ENCODE measurements at regions not wholly inside any gene's neighbourhood (a gene's known extent, or its start where the extent isn't known, plus 50 kb on each side); places are given as distances from the start of the nearest gene placed in this dataset.

DNA sequence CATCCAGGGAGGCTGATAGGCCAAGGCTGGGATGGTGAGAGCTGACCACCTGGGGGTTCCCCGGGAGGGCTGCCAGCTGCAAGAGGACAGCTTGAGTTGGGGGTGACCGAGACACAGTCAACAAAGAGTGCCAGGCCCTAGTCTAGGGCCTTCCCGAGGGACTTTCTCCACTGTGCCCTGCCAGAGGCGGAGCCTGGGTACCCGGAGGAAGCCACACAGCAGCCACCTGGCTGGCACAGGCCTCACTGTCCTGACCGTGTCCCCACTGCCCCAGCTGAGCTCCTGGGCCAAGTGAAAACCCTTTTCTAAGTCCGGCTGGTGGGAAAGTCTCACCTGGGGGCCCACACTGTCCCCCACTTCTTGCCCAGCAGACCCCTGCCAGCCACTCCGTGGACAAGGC lies 71.9 kb upstream of the GSE1 start:
- H3K4me3 ChIP-seq, result no peak overlapping the region
- no peaks in the 10 kb centered on the region for H3K9me2 ChIP-seq (replicated peaks; ENCODE audit: insufficient read depth)
- H3K27ac ChIP-seq, result no peak overlapping the region
- no peak overlapping the region for H3K4me2 ChIP-seq
- peaks cover 6% of the 10 kb centered on the region for H4K20me1 ChIP-seq (ENCODE audit: insufficient read depth, poor library complexity, severe bottlenecking)
- WGBS (ENCODE audit: low lambda C conversion rate, missing lambda C conversion rate), result 90% methylated on average over 8 of the region's 8 CpGs
- no peaks in the 10 kb centered on the region for H3K27me3 ChIP-seq
- no peak for DNase-seq (ENCODE audit: low spot score)
- TF ChIP-seq, protein P1, sequence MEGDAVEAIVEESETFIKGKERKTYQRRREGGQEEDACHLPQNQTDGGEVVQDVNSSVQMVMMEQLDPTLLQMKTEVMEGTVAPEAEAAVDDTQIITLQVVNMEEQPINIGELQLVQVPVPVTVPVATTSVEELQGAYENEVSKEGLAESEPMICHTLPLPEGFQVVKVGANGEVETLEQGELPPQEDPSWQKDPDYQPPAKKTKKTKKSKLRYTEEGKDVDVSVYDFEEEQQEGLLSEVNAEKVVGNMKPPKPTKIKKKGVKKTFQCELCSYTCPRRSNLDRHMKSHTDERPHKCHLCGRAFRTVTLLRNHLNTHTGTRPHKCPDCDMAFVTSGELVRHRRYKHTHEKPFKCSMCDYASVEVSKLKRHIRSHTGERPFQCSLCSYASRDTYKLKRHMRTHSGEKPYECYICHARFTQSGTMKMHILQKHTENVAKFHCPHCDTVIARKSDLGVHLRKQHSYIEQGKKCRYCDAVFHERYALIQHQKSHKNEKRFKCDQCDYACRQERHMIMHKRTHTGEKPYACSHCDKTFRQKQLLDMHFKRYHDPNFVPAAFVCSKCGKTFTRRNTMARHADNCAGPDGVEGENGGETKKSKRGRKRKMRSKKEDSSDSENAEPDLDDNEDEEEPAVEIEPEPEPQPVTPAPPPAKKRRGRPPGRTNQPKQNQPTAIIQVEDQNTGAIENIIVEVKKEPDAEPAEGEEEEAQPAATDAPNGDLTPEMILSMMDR (IDR thresholded peaks at IDR 0.05; ENCODE audit: poor library complexity), result no peak
- TF ChIP-seq EZH2phosphoT487 (IDR thresholded peaks at IDR 0.05; ENCODE audit: low read depth, severe bottlenecking, unreplicated experiment), result no peak
- H3K9me3 ChIP-seq (ENCODE audit: low read depth), result no peaks in the 10 kb centered on the region
- H3K36me3 ChIP-seq (replicated peaks; ENCODE audit: insufficient read depth, low read depth), result no peaks in the 10 kb centered on the region
- no peak overlapping the region for H2AFZ ChIP-seq
- peaks cover 13% of the 10 kb centered on the region for H3K79me2 ChIP-seq
- H3K4me1 ChIP-seq (ENCODE audit: insufficient read depth), result peaks cover 23% of the 10 kb centered on the region

- Histone ChIP-seq H3K79me2 (peaks cover 16% of the 10 kb centered on the region), H3K27ac (peak overlapping the region; percentile 12), H3K9me3 (ENCODE audit: low read depth) (no peaks in the 10 kb centered on the region), H3K36me3 (replicated peaks; ENCODE audit: insufficient read depth, low read depth) (no peaks in the 10 kb centered on the region), H3K27me3 (no peaks in the 10 kb centered on the region), H3K4me3 (no peak overlapping the region), H3K4me2 (no peak overlapping the region), H4K20me1 (ENCODE audit: insufficient read depth, poor library complexity, severe bottlenecking) (peaks cover 4% of the 10 kb centered on the region), H2AFZ (no peak overlapping the region), H3K9me2 (replicated peaks; ENCODE audit: insufficient read depth) (no peaks in the 10 kb centered on the region), H3K4me1 (ENCODE audit: insufficient read depth) (peaks cover 19% of the 10 kb centered on the region)
- 60% methylated on average over 7 of the region's 7 CpGs for WGBS (ENCODE audit: low lambda C conversion rate, missing lambda C conversion rate)
- TF ChIP-seq EZH2phosphoT487 (IDR thresholded peaks at IDR 0.05; ENCODE audit: low read depth, severe bottlenecking, unreplicated experiment), result no peak
- TF ChIP-seq EZH2 (IDR thresholded peaks at IDR 0.05; ENCODE audit: borderline replicate concordance), result no peak
- TF ChIP-seq, protein P1 (IDR thresholded peaks at IDR 0.05; ENCODE audit: poor library complexity), result no peak
- DNase-seq (ENCODE audit: low spot score), result no peak
These were observed 71.5 kb upstream of the GSE1 start for GRCh38 chr16:85541619-85541979.

DNA sequence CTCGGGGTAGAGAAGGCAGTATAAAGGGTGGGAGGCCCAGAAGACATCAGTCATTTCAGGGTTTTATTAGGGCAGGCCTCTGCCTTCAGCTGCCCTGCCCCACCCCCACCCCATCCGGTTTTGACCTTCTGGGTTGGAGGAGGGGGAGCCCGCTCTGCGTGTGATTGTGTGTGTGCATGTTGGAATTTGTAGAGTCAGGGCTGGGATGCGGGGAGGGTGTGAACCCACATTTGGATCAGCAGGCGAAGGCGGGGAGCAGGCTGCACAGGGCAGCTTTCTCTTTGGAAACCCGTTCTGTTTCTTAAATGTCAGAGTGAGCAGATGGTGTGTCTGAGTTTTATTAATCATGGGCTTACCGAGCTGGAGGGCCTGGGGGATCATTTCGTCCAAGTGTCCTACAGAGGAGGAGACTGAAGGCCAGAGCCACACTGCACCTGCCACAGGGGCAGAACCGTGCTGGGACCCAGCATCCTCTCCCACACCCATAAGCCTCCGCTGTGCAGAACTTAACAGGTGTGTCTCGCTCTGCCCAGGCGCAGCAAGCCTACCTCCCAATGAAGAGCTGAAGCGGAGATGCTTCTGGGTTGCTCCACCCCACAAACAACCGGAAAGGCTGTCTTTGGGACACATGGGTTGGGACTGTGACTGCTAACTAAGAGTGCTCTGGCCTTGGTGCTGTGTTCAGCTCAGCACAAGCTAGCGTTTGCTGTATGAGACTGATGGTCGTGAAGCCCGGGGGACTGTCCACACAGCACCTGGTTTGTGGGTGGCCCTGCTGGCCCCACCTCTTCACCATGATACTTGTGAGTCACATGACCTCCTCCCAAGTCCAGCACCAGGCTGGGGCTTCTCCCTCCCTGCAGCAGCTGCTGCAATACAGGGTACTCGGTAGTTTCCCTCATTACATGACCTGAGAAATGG lies 70.9 kb upstream of the GSE1 start:
- Histone ChIP-seq H3K9me3 (ENCODE audit: low read depth) (no peaks in the 10 kb centered on the region), H3K4me3 (no peak overlapping the region), H3K4me1 (ENCODE audit: insufficient read depth) (peaks cover 17% of the 10 kb centered on the region), H2AFZ (no peak overlapping the region), H3K79me2 (peaks cover 19% of the 10 kb centered on the region), H3K27ac (peak overlapping the region; percentile 12), H3K27me3 (no peaks in the 10 kb centered on the region), H3K9me2 (replicated peaks; ENCODE audit: insufficient read depth) (no peaks in the 10 kb centered on the region), H3K36me3 (replicated peaks; ENCODE audit: insufficient read depth, low read depth) (no peaks in the 10 kb centered on the region), H4K20me1 (ENCODE audit: insufficient read depth, poor library complexity, severe bottlenecking) (peaks cover 4% of the 10 kb centered on the region), H3K4me2 (no peak overlapping the region)
- TF ChIP-seq EZH2 (IDR thresholded peaks at IDR 0.05; ENCODE audit: borderline replicate concordance), result no peak
- no peak for TF ChIP-seq EZH2phosphoT487 (IDR thresholded peaks at IDR 0.05; ENCODE audit: low read depth, severe bottlenecking, unreplicated experiment)
- TF ChIP-seq, protein P1 (IDR thresholded peaks at IDR 0.05; ENCODE audit: poor library complexity), result no peak
- WGBS (ENCODE audit: low lambda C conversion rate, missing lambda C conversion rate), result 64% methylated on average over 20 of the region's 20 CpGs
- DNase-seq (ENCODE audit: low spot score), result no peak

Measured in hepatocyte (in vitro differentiated cells).